SK-N-SH treated with all-trans-retinoic acid at 6 μM for 48 hours (cell line): ENCODE measurements at regions not wholly inside any gene's neighbourhood (a gene's known extent, or its start where the extent isn't known, plus 50 kb on each side); places are given as distances from the start of the nearest gene placed in this dataset.
A peak's percentile ranks its signal among the peaks of the same experiment; 100 is the strongest.

Experiments
- ATAC-seq: fragments of 200-7000 bp; cut with Tn5 transposase; 3 replicates; pipeline ENCODE4 v1.9.1; 2020; ENCODE audit warnings: mild to moderate bottlenecking, moderate library complexity
- ARNTL ChIP-seq: fragments of 450-650 bp; formaldehyde crosslinking; IDR thresholded peaks from 2 replicates; pipeline ENCODE4 v1.5.0; 2020; ENCODE audit warnings: low read depth, mild to moderate bottlenecking, moderate library complexity, borderline replicate concordance
- BACH2 ChIP-seq: fragments of 250-450 bp; sonication (Bioruptor Pico); IDR thresholded peaks from 2 replicates; pipeline ENCODE4 v1.9.0; 2021; ENCODE audit warnings: mild to moderate bottlenecking, borderline replicate concordance
- CREB5 ChIP-seq: fragments of 250-450 bp; sonication (Bioruptor Pico); IDR thresholded peaks from 2 replicates; pipeline ENCODE4 v1.5.1; 2020; ENCODE audit warnings: low read depth, mild to moderate bottlenecking, moderate library complexity
- CSDC2 ChIP-seq: fragments of 250-450 bp; sonication (Bioruptor Pico); IDR thresholded peaks from 2 replicates; pipeline ENCODE4 v1.5.0; 2020; ENCODE audit warnings: mild to moderate bottlenecking, moderate library complexity
- ESRRG ChIP-seq: fragments of 250-450 bp; sonication (Bioruptor Pico); IDR thresholded peaks from 2 replicates; pipeline ENCODE4 v1.6.1; 2021; ENCODE audit warnings: mild to moderate bottlenecking
- GLIS3 ChIP-seq: fragments of 250-450 bp; sonication (Bioruptor Pico); IDR thresholded peaks from 2 replicates; pipeline ENCODE4 v1.5.0; 2020; ENCODE audit warnings: mild to moderate bottlenecking, moderate library complexity
- ISL1 ChIP-seq: fragments of 250-450 bp; sonication (Bioruptor Pico); IDR thresholded peaks from 2 replicates; pipeline ENCODE4 v2.1.2; 2022; ENCODE audit warnings: mild to moderate bottlenecking, moderate library complexity
- OSR1 ChIP-seq: fragments of 250-450 bp; sonication (Bioruptor Pico); IDR thresholded peaks from 2 replicates; pipeline ENCODE4 v1.8.0; 2022; ENCODE audit warnings: moderate library complexity, mild to moderate bottlenecking, inconsistent platforms
- PATZ1 ChIP-seq: fragments of 250-450 bp; sonication (Bioruptor Pico); IDR thresholded peaks from 2 replicates; pipeline ENCODE4 v1.8.0; 2020; ENCODE audit warnings: mild to moderate bottlenecking, moderate library complexity, borderline replicate concordance
- PPARA ChIP-seq: fragments of 250-450 bp; sonication (Bioruptor Pico); IDR thresholded peaks from 2 replicates; pipeline ENCODE4 v1.5.0; 2020; ENCODE audit warnings: mild to moderate bottlenecking, borderline replicate concordance
- RARB ChIP-seq: fragments of 250-450 bp; sonication (Bioruptor Pico); IDR thresholded peaks from 2 replicates; pipeline ENCODE4 v1.8.0; 2021; ENCODE audit warnings: mild to moderate bottlenecking, moderate library complexity
- SNAI2 ChIP-seq: fragments of 250-450 bp; sonication (Bioruptor Pico); IDR thresholded peaks from 2 replicates; pipeline ENCODE4 v1.5.0; 2020; ENCODE audit warnings: mild to moderate bottlenecking, moderate library complexity
- TCF4 ChIP-seq: fragments of 250-450 bp; sonication (Bioruptor Pico); IDR thresholded peaks from 2 replicates; pipeline ENCODE4 v1.8.0; 2021; ENCODE audit warnings: mild to moderate bottlenecking, moderate library complexity, borderline replicate concordance
- TOX ChIP-seq: fragments of 250-450 bp; sonication (Bioruptor Pico); IDR thresholded peaks from 2 replicates; pipeline ENCODE4 v1.8.0; 2021; ENCODE audit warnings: mild to moderate bottlenecking, moderate library complexity, borderline replicate concordance
- ZC3H10 ChIP-seq: fragments of 250-450 bp; sonication (Bioruptor Pico); IDR thresholded peaks from 2 replicates; pipeline ENCODE4 v1.5.1; 2021; ENCODE audit warnings: mild to moderate bottlenecking, moderate library complexity
- ZFP3 ChIP-seq: fragments of 250-450 bp; sonication (Bioruptor Pico); IDR thresholded peaks from 2 replicates; pipeline ENCODE4 v1.5.0; 2020; ENCODE audit warnings: mild to moderate bottlenecking, moderate library complexity
- ZFP30 ChIP-seq: fragments of 450-650 bp; formaldehyde crosslinking; IDR thresholded peaks from 2 replicates; pipeline ENCODE4 v1.5.0; 2022; ENCODE audit warnings: mild to moderate bottlenecking, moderate library complexity
- ZNF565 ChIP-seq: fragments of 450-650 bp; formaldehyde crosslinking; conservative IDR thresholded peaks from 2 replicates; pipeline ENCODE4 v1.5.0; 2020; ENCODE audit warnings: low read depth, mild to moderate bottlenecking, moderate library complexity
- ZNF70 ChIP-seq: fragments of 450-650 bp; formaldehyde crosslinking; IDR thresholded peaks from 2 replicates; pipeline ENCODE4 v1.5.0; 2020; ENCODE audit warnings: mild to moderate bottlenecking, moderate library complexity
- ZNF8 ChIP-seq: fragments of 450-650 bp; formaldehyde crosslinking; IDR thresholded peaks from 2 replicates; pipeline ENCODE4 v1.5.0; 2020; ENCODE audit warnings: mild to moderate bottlenecking, moderate library complexity
- TF ChIP-seq, protein P1 (sequence below): fragments of 250-450 bp; sonication (Bioruptor Pico); IDR thresholded peaks from 2 replicates; pipeline ENCODE4 v1.5.0; 2020; ENCODE audit warnings: mild to moderate bottlenecking, moderate library complexity
- TF ChIP-seq, protein P2 (sequence below): fragments of 250-450 bp; sonication (Bioruptor Pico); IDR thresholded peaks from 2 replicates; pipeline ENCODE4 v1.5.1; 2021; ENCODE audit warnings: mild to moderate bottlenecking, moderate library complexity

- ATAC-seq, result no peak
- no peak for TF ChIP-seq ZNF8 (CRISPR knock-in tag)
- TF ChIP-seq TCF4 (CRISPR knock-in tag), result peak; percentile 78
- TF ChIP-seq OSR1 (CRISPR knock-in tag), result no peak
- TF ChIP-seq ZNF70, result no peak
- TF ChIP-seq ISL1 (CRISPR knock-in tag), result peak; percentile 41; the same call in 1 of the 2 replicates
- no peak for TF ChIP-seq CSDC2 (CRISPR knock-in tag)
These were observed 939.8 kb downstream of the GLUD2 start for GRCh38 chrX:121987163-121987562.

DNA sequence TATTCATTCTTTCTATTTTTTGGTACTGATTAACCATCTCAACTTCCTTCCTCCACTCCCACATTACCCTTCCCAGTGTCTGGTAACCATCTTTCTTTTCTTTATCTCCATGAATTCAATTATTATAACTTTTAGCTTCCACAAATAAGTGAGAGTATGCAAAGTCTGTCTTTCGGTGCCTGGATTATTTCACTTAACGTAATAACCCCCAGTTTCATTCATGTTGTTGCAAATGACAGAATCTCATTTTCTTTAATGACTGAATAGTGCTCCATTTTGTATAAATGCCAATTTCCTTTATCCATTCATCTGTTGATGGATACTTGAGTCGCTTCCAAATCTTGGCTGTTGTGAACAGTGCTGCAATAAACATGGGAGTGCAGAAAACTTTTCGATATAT is 940.4 kb downstream of the GLUD2 start:
- no peak for ATAC-seq
- TF ChIP-seq PATZ1 (CRISPR knock-in tag), result no peak
- no peak for TF ChIP-seq ZFP3 (CRISPR knock-in tag)
- no peak for TF ChIP-seq ESRRG (CRISPR knock-in tag)
- TF ChIP-seq, protein P1, sequence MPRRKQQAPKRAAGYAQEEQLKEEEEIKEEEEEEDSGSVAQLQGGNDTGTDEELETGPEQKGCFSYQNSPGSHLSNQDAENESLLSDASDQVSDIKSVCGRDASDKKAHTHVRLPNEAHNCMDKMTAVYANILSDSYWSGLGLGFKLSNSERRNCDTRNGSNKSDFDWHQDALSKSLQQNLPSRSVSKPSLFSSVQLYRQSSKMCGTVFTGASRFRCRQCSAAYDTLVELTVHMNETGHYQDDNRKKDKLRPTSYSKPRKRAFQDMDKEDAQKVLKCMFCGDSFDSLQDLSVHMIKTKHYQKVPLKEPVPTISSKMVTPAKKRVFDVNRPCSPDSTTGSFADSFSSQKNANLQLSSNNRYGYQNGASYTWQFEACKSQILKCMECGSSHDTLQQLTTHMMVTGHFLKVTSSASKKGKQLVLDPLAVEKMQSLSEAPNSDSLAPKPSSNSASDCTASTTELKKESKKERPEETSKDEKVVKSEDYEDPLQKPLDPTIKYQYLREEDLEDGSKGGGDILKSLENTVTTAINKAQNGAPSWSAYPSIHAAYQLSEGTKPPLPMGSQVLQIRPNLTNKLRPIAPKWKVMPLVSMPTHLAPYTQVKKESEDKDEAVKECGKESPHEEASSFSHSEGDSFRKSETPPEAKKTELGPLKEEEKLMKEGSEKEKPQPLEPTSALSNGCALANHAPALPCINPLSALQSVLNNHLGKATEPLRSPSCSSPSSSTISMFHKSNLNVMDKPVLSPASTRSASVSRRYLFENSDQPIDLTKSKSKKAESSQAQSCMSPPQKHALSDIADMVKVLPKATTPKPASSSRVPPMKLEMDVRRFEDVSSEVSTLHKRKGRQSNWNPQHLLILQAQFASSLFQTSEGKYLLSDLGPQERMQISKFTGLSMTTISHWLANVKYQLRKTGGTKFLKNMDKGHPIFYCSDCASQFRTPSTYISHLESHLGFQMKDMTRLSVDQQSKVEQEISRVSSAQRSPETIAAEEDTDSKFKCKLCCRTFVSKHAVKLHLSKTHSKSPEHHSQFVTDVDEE (CRISPR knock-in tag), result 0 out of 2 replicates have a peak, but pooled peaks have one; percentile 24
- TF ChIP-seq TCF4 (CRISPR knock-in tag), result peak; percentile 76
- no peak for TF ChIP-seq PPARA (CRISPR knock-in tag)
- peak; percentile 91 for TF ChIP-seq ISL1 (CRISPR knock-in tag)
- no peak for TF ChIP-seq SNAI2 (CRISPR knock-in tag)

GRCh38 chrX:122004127-122004526 is 956.7 kb downstream of the GLUD2 start:
- no peak for ATAC-seq
- TF ChIP-seq ZNF565 (CRISPR knock-in tag) (no peak), ZFP30 (CRISPR knock-in tag) (no peak), PPARA (CRISPR knock-in tag) (no peak), ZC3H10 (CRISPR knock-in tag) (no peak), ZFP3 (CRISPR knock-in tag) (no peak), RARB (CRISPR knock-in tag) (no peak)

DNA sequence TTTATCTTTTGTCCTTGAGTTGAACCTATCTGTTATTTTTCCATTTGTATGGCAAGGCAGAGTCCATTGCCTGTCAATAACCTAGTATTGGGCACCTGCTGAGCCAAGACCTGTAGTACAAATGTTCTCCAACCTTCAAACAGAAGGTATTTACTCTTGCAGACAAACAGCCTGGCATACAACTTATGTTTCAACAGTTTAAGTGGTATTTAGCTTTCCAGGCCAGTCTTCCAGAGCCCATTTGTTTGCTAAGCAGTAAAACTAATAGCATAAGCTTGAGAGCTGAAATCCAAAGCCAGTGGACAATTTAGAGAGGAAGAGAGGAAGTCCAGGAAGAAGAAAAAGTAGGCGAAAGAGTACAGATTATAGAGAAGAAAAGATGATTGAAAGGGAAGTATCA is 979.3 kb downstream of the GLUD2 start:
- TF ChIP-seq, protein P2, sequence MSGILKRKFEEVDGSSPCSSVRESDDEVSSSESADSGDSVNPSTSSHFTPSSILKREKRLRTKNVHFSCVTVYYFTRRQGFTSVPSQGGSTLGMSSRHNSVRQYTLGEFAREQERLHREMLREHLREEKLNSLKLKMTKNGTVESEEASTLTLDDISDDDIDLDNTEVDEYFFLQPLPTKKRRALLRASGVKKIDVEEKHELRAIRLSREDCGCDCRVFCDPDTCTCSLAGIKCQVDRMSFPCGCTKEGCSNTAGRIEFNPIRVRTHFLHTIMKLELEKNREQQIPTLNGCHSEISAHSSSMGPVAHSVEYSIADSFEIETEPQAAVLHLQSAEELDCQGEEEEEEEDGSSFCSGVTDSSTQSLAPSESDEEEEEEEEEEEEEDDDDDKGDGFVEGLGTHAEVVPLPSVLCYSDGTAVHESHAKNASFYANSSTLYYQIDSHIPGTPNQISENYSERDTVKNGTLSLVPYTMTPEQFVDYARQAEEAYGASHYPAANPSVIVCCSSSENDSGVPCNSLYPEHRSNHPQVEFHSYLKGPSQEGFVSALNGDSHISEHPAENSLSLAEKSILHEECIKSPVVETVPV (CRISPR knock-in tag), result no peak
- TF ChIP-seq BACH2 (CRISPR knock-in tag) (no peak), OSR1 (CRISPR knock-in tag) (no peak), ZFP3 (CRISPR knock-in tag) (no peak), RARB (CRISPR knock-in tag) (no peak), CSDC2 (CRISPR knock-in tag) (no peak), ZNF70 (no peak)
- TF ChIP-seq, protein P1 (CRISPR knock-in tag), result no peak
- no peak for ATAC-seq

GRCh38 chrX:122046226-122046625 is 998.8 kb downstream of the GLUD2 start:
- TF ChIP-seq ZNF8 (CRISPR knock-in tag) (no peak), BACH2 (CRISPR knock-in tag) (no peak), PPARA (CRISPR knock-in tag) (no peak), ISL1 (CRISPR knock-in tag) (no peak), CREB5 (CRISPR knock-in tag) (no peak), GLIS3 (no peak), ARNTL (CRISPR knock-in tag) (no peak), TOX (CRISPR knock-in tag) (no peak)
- TF ChIP-seq, all 23 proteins: peak for 0
- ATAC-seq, result no peak
